K562 (cell line): ENCODE measurements at regions not wholly inside any gene's neighbourhood (a gene's known extent, or its start where the extent isn't known, plus 50 kb on each side); places are given as distances from the start of the nearest gene placed in this dataset.

Source experiments
- ATAC-seq: fragments of 200-7000 bp; cut with Tn5 transposase; 3 replicates; pipeline ENCODE4 v1.9.1; 2020; ENCODE audit warnings: moderate library complexity
- BruUV-seq: library from RNA; stranded (reverse); fragments of 400-500 nt; replicated peaks from 2 replicates; lab custom pipeline; 2021; lab: Mats Ljungman, UMichigan
- CTCF ChIA-PET: fragments of 300-600 bp; formaldehyde crosslinking; extraction: SDS; loops from one replicate; lab custom pipeline; 2021; ENCODE audit warnings: low intra/inter-chr PET ratio; lab: Yijun Ruan, JAX
- POLR2A ChIA-PET: fragments of 300-600, 350-650 bp; sonication (Branson Sonifier 250); formaldehyde crosslinking; extraction: SDS; loops from one replicate; lab custom pipeline; 2021; ENCODE audit warnings: antibody characterized with exemption, inconsistent platforms; lab: Yijun Ruan, JAX
- DNase-seq, 4 experiments: peaks; one replicate each; pipeline versions ENCODE4 v3.0.0 to v3.0.0-alpha.2; 2011 to 2018; ENCODE audit warnings: low spot score in 3 of 4, mixed read lengths in 3 of 4; ENCODE audit errors: extremely low read depth in 1 of 4
- FAIRE-seq: peaks from 2 replicates; lab custom pipeline; 2011; peaks lifted over from hg19 to GRCh38; lab: Jason Lieb, UNC
- H2AFZ ChIP-seq: 2 replicates; pipeline ENCODE4 v1.6.0; 2011; ENCODE audit warnings: low read depth, low read length, control low read depth, inconsistent platforms
- H3K27ac ChIP-seq: fragments of 200-600 bp; 3 replicates; pipeline ENCODE4 v1.8.0; 2011; ENCODE audit warnings: low read depth, mild to moderate bottlenecking, control low read depth, inconsistent platforms, low read length, moderate library complexity, mixed read lengths; ENCODE audit errors: extremely low read depth
- H3K27me3 ChIP-seq, 2 experiments: fragments of 300-600 bp in 1 of 2; 2 replicates in 1 of 2; 3 replicates in 1 of 2; pipeline versions ENCODE4 v1.6.0 to v1.8.0; 2011; ENCODE audit warnings: inconsistent platforms in 2 of 2, low read length in 2 of 2, mild to moderate bottlenecking in 1 of 2, mixed read lengths in 1 of 2, moderate library complexity in 1 of 2; ENCODE audit not compliant: control insufficient read depth in 2 of 2, insufficient read depth in 2 of 2
- H3K36me3 ChIP-seq: fragments of 300-600 bp; 3 replicates; pipeline ENCODE4 v1.8.0; 2011; ENCODE audit warnings: mild to moderate bottlenecking, low read length, inconsistent platforms; ENCODE audit not compliant: control insufficient read depth, insufficient read depth
- H3K4me1 ChIP-seq, 2 experiments: fragments of 200-600 bp in 1 of 2; replicated peaks in 1 of 2; 2 replicates in 1 of 2; 3 replicates in 1 of 2; pipeline versions ENCODE4 v1.5.1 to v1.8.0; 2011; ENCODE audit warnings: inconsistent platforms in 2 of 2, low read length in 2 of 2, mild to moderate bottlenecking in 1 of 2, mixed read lengths in 1 of 2, moderate library complexity in 1 of 2; ENCODE audit not compliant: control insufficient read depth in 2 of 2, insufficient read depth in 2 of 2
- H3K4me2 ChIP-seq: 2 replicates; pipeline ENCODE4 v1.6.1; 2011; ENCODE audit warnings: low read length, control low read depth, inconsistent platforms, mixed read lengths; ENCODE audit not compliant: insufficient read depth
- H3K4me3 ChIP-seq: fragments of 200-600 bp; sonication (generic), shearing (Covaris generic); 2 replicates; pipeline ENCODE4 v1.5.1; 2016; ENCODE audit warnings: control low read depth, inconsistent platforms
- H3K79me2 ChIP-seq: fragments of 200-600 bp; 3 replicates; pipeline ENCODE4 v1.8.0; 2011; ENCODE audit warnings: low read length, inconsistent platforms; ENCODE audit not compliant: control insufficient read depth, insufficient read depth
- H3K9ac ChIP-seq, 2 experiments: 2 replicates each; pipeline versions ENCODE4 v1.6.0 to v1.6.1; 2011; ENCODE audit warnings: low read depth in 2 of 2, low read length in 2 of 2, control low read depth in 1 of 2, inconsistent platforms in 1 of 2, mild to moderate bottlenecking in 1 of 2, mixed read lengths in 1 of 2; ENCODE audit not compliant: insufficient read depth in 1 of 2
- H3K9me1 ChIP-seq: one replicate; pipeline ENCODE4 v1.6.0; 2011; ENCODE audit warnings: inconsistent platforms, mild to moderate bottlenecking, low read length, moderate library complexity; ENCODE audit not compliant: control insufficient read depth, insufficient read depth
- H3K9me3 ChIP-seq: replicated peaks from 2 replicates; pipeline ENCODE4 v1.5.1; 2011; ENCODE audit warnings: low read depth, low read length, inconsistent platforms; ENCODE audit not compliant: control insufficient read depth, insufficient read depth
- H4K20me1 ChIP-seq: replicated peaks from 2 replicates; pipeline ENCODE4 v1.6.1; 2011; ENCODE audit warnings: low read length, inconsistent platforms, mixed read lengths; ENCODE audit not compliant: control insufficient read depth, insufficient read depth
- CEBPZ ChIP-seq: fragments of 150-350 bp; IDR thresholded peaks from 2 replicates; pipeline ENCODE4 v1.6.1; 2014; ENCODE audit warnings: low read depth, mild to moderate bottlenecking, low read length, borderline replicate concordance
- GABPA ChIP-seq: fragments of 200-800 bp; sonication (Bioruptor generic); conservative IDR thresholded peaks from 2 replicates; pipeline ENCODE4 v1.6.1; 2016; ENCODE audit warnings: low read depth, missing genetic modification characterization, missing compliant biosample characterization
- GABPB1 ChIP-seq: sonication (generic); formaldehyde crosslinking; IDR thresholded peaks from 2 replicates; pipeline ENCODE4 v1.8.0; 2022; ENCODE audit warnings: mild to moderate bottlenecking, missing genetic modification reagents
- ILF3 ChIP-seq: fragments of 450-650 bp; IDR thresholded peaks from 2 replicates; pipeline ENCODE4 v1.6.1; 2018; ENCODE audit warnings: antibody characterized with exemption, mild to moderate bottlenecking, moderate library complexity, borderline replicate concordance
- MTA2 ChIP-seq: fragments of 450-650 bp; IDR thresholded peaks from 2 replicates; pipeline ENCODE4 v1.6.1; 2016; ENCODE audit warnings: low read depth
- PRDM10 ChIP-seq: fragments of 450-650 bp; IDR thresholded peaks from 2 replicates; pipeline ENCODE4 v1.6.1; 2018; ENCODE audit not compliant: partially characterized antibody
- PRPF4 ChIP-seq: fragments of 200-400 bp; formaldehyde crosslinking; IDR thresholded peaks from one replicate; pipeline ENCODE4 v1.6.1; 2017; ENCODE audit warnings: low read length, low read depth, mild to moderate bottlenecking; ENCODE audit not compliant: insufficient read depth, poor library complexity, severe bottlenecking
- SAP30 ChIP-seq: fragments of 200-600 bp; sonication (generic); IDR thresholded peaks from 2 replicates; pipeline ENCODE4 v1.6.1; 2012; ENCODE audit warnings: borderline replicate concordance, low read depth, mild to moderate bottlenecking, moderate library complexity, low read length, control low read depth, inconsistent platforms; ENCODE audit not compliant: insufficient read depth, poor library complexity, severe bottlenecking
- SMARCA5 ChIP-seq: fragments of 450-650 bp; IDR thresholded peaks from 2 replicates; pipeline ENCODE4 v1.6.1; 2016
- USF2 ChIP-seq: sonication (generic); formaldehyde crosslinking; IDR thresholded peaks from 2 replicates; pipeline ENCODE4 v1.5.0; 2020; ENCODE audit warnings: missing genetic modification reagents
- YBX1 ChIP-seq: fragments of 450-650 bp; IDR thresholded peaks from 2 replicates; pipeline ENCODE4 v1.7.1; 2016; ENCODE audit warnings: mild to moderate bottlenecking
- ZFP91 ChIP-seq: sonication (generic); formaldehyde crosslinking; IDR thresholded peaks from 2 replicates; pipeline ENCODE4 v1.8.0; 2022; ENCODE audit warnings: mild to moderate bottlenecking, missing genetic modification reagents
- ZNF589 ChIP-seq: fragments of 200-800 bp; sonication (Bioruptor generic); IDR thresholded peaks from 2 replicates; pipeline ENCODE4 v1.6.1; 2016; ENCODE audit warnings: low read depth, missing genetic modification characterization, missing compliant biosample characterization
- WGBS: fragments of 100-300 bp; shearing (Covaris generic); methylation state at CpG from one replicate; pipeline ENCODE4 v1.1.6; 2016; ENCODE audit warnings: low coverage, mixed read lengths; ENCODE audit not compliant: insufficient coverage; ENCODE audit errors: missing lambda C conversion rate; 5-methylcytosine and 5-hydroxymethylcytosine counted together
- in situ Hi-C: fragments of 300-500 bp; cut with MboI; formaldehyde crosslinking; loops from 4 replicates; pipeline ENCODE4 v1.15.0; 2018; ENCODE audit warnings: inconsistent platforms, mixed read lengths
- intact Hi-C: fragments of 100-400 bp; cut with micrococcal nuclease; formaldehyde crosslinking; loops from 2 replicates; pipeline ENCODE4 v1.14.2; 2022

- no TSS peak for BruUV-seq
- H3K27me3 ChIP-seq = peaks cover 25 to 31% of the 10 kb centered on the region in 2 experiments
- intact Hi-C loops (no loop called here), in situ Hi-C loops (no loop called here)
- no peaks in the 10 kb centered on the region for H3K36me3 ChIP-seq
- no peak overlapping the region for H3K4me3 ChIP-seq
- H3K4me2 ChIP-seq = no peak overlapping the region
- ATAC-seq (no peak), FAIRE-seq (no peak), DNase-seq (no peak)
- no peak overlapping the region for H3K27ac ChIP-seq
- H3K9me3 ChIP-seq = no peaks in the 10 kb centered on the region
- H3K4me1 ChIP-seq = peaks cover 0 to 6% of the 10 kb centered on the region in 2 experiments; a peak in 1 of 5 replicates
- 0% methylated on average over 7 of the region's 7 CpGs for WGBS
- no peak overlapping the region for H2AFZ ChIP-seq
- ChIA-PET POLR2A (no interaction called here), CTCF (no interaction called here)
- no peaks in the 10 kb centered on the region for H3K9me1 ChIP-seq
- H3K9ac ChIP-seq = no peak overlapping the region
- no peaks in the 10 kb centered on the region for H3K79me2 ChIP-seq
- H4K20me1 ChIP-seq = no peaks in the 10 kb centered on the region; the same call in 1 of the 2 replicates
- no peak for TF ChIP-seq ZNF589 (CRISPR knock-in tag)
- no peak for TF ChIP-seq GABPA (tag)
- no peak for TF ChIP-seq ZFP91 (CRISPR knock-in tag)
- TF ChIP-seq SAP30 = no peak
- TF ChIP-seq PRPF4 = no peak
- TF ChIP-seq CEBPZ = no peak
- no peak for TF ChIP-seq GABPB1 (CRISPR knock-in tag)
- no peak for TF ChIP-seq MTA2
- no peak for TF ChIP-seq PRDM10
- no peak for TF ChIP-seq SMARCA5
- TF ChIP-seq ILF3 = no peak
- TF ChIP-seq YBX1 = no peak
- no peak for TF ChIP-seq USF2 (CRISPR knock-in tag)
Measured at GRCh38 chr1:181409981-181410380, 73.3 kb upstream of the CACNA1E start.
